Heart left ventricle (tissue), 13 donors: ENCODE measurements at regions not wholly inside any gene's neighbourhood (a gene's known extent, or its start where the extent isn't known, plus 50 kb on each side); places are given as distances from the start of the nearest gene placed in this dataset.

Experiments used
- CTCF ChIP-seq, 12 donors: fragments of 200-600 bp; sonication (generic) in 4 of 12; IDR thresholded peaks; one replicate each; pipeline versions ENCODE4 v1.5.0 to v1.8.0; 2018 to 2022; ENCODE audit warnings: antibody characterized with exemption in 12 of 12, mild to moderate bottlenecking in 5 of 12
- POLR2A ChIP-seq, 2 donors: fragments of 450-650 bp; IDR thresholded peaks; one replicate each; pipeline ENCODE4 v1.6.1; 2017; ENCODE audit warnings: antibody characterized with exemption in 2 of 2, mild to moderate bottlenecking in 2 of 2, moderate library complexity in 2 of 2
- donor health status: ischemic (EF 13 %, LVEDD 7.1; RV severe dilation, severe dysfunction).
- donor health status: DM: no; HTN: yes; CAD: no.
- donor health status: DM: no; HTN: no; CAD: no.
- donor health status: ischemic (EF 25% LVEDD 6.9; RV normal size, moderate dysfunction).
- donor health status: ischemic (EF 25% LVEDD 5.7; RV mildly dilated, moderate dysfunction).
- donor health status: ischemic (EF 35%, LVEDD 5.7; RV mildly dilated, moderate dysfunction).
- donor health status: nonischemic (EF 11% LVEDD 7.7; RV severe dilation, severe dysfunction).
- donor health status: DM: yes; HTN: yes; CAD: no.
- donor health status: PGD.
- donor health status: ischemic (EF 29% LVEDD 5.4; RV normal size, mild dysfunction).
- donor health status: nonischemic (EF 23%, LVEDD 6.1; RV moderate dilation, normal function).

GRCh38 chr3:94614192-94614591 lies 551.3 kb downstream of the NSUN3 start:
- no peak for TF ChIP-seq CTCF (IDR thresholded peaks at IDR 0.05)
- TF ChIP-seq POLR2A (IDR thresholded peaks at IDR 0.05), result no peak
